H1 (cell line): ENCODE measurements at regions not wholly inside any gene's neighbourhood (a gene's known extent, or its start where the extent isn't known, plus 50 kb on each side); places are given as distances from the start of the nearest gene placed in this dataset.

Experiments
- CTCF ChIA-PET: fragments of 300-600 bp; sonication (Branson Sonifier 250); formaldehyde crosslinking; loops from one replicate; lab custom pipeline; 2021; ENCODE audit not compliant: partially characterized antibody; lab: Charles Lee
- POLR2A ChIA-PET: fragments of 300-600 bp; sonication (Branson Sonifier 250); formaldehyde crosslinking; loops from one replicate; lab custom pipeline; 2021; ENCODE audit warnings: inconsistent platforms; ENCODE audit not compliant: partially characterized antibody; lab: Charles Lee
- DNase-seq, 2 experiments: peaks; one replicate each; pipeline versions ENCODE4 v3.0.0 to v3.0.0-alpha.2; 2010 to 2022; ENCODE audit warnings: low spot score in 2 of 2, low read depth in 1 of 2, mixed read lengths in 1 of 2
- FAIRE-seq: peaks from 2 replicates; lab custom pipeline; 2011; peaks lifted over from hg19 to GRCh38; lab: Jason Lieb, UNC
- H2AFZ ChIP-seq: 2 replicates; pipeline ENCODE4 v1.8.1; 2012; ENCODE audit warnings: low read length, inconsistent platforms
- H2AK5ac ChIP-seq: 2 replicates; pipeline ENCODE4 v1.6.1; 2013; ENCODE audit warnings: low read depth, low read length
- H2BK120ac ChIP-seq: replicated peaks from 2 replicates; pipeline ENCODE3; 2013; ENCODE audit warnings: low read depth, low read length, inconsistent platforms
- H2BK12ac ChIP-seq: 2 replicates; pipeline ENCODE4 v1.6.1; 2013; ENCODE audit warnings: low read depth, low read length
- H2BK15ac ChIP-seq: 2 replicates; pipeline ENCODE4 v1.6.1; 2013; ENCODE audit warnings: low read length
- H2BK20ac ChIP-seq: 2 replicates; pipeline ENCODE4 v1.6.1; 2013; ENCODE audit warnings: low read length
- H2BK5ac ChIP-seq: 2 replicates; pipeline ENCODE4 v1.6.1; 2013; ENCODE audit warnings: low read depth, low read length
- H3K14ac ChIP-seq: 2 replicates; pipeline ENCODE4 v1.6.1; 2013; ENCODE audit warnings: inconsistent platforms; ENCODE audit not compliant: insufficient read length
- H3K18ac ChIP-seq: 2 replicates; pipeline ENCODE4 v1.6.1; 2013; ENCODE audit warnings: low read length; ENCODE audit errors: extremely low read depth
- H3K23ac ChIP-seq: 2 replicates; pipeline ENCODE4 v1.6.1; 2013; ENCODE audit warnings: inconsistent platforms; ENCODE audit not compliant: insufficient read length
- H3K23me2 ChIP-seq: 2 replicates; pipeline ENCODE4 v1.6.1; 2013; ENCODE audit warnings: low read depth, low read length
- H3K27ac ChIP-seq: 2 replicates; pipeline ENCODE4 v1.6.1; 2011; ENCODE audit warnings: low read depth, low read length, inconsistent platforms
- H3K27me3 ChIP-seq, 4 experiments: replicated peaks in 1 of 4; 1 replicate in 1 of 4; 2 replicates in 3 of 4; pipeline versions ENCODE4 v1.6.1 to v1.8.1; 2011 to 2013; ENCODE audit warnings: low read length in 3 of 4, mild to moderate bottlenecking in 3 of 4, inconsistent platforms in 2 of 4, mixed read lengths in 2 of 4, moderate library complexity in 1 of 4; ENCODE audit not compliant: control insufficient read depth in 3 of 4, insufficient read depth in 3 of 4; ENCODE audit errors: extremely low read depth in 1 of 4
- H3K36me3 ChIP-seq, 4 experiments: 2 replicates each; pipeline versions ENCODE4 v1.6.1 to v1.8.1; 2011 to 2013; ENCODE audit warnings: mild to moderate bottlenecking in 4 of 4, low read length in 3 of 4, moderate library complexity in 2 of 4, control low read depth in 1 of 4, inconsistent platforms in 1 of 4; ENCODE audit not compliant: insufficient read depth in 4 of 4, control insufficient read depth in 2 of 4
- H3K4ac ChIP-seq: replicated peaks from 2 replicates; pipeline ENCODE3; 2013; ENCODE audit warnings: low read length, low read depth, mixed read lengths, inconsistent platforms; ENCODE audit not compliant: insufficient read length
- H3K4me1 ChIP-seq, 4 experiments: replicated peaks in 1 of 4; 1 replicate in 1 of 4; 2 replicates in 3 of 4; pipeline versions ENCODE4 v1.6.1 to v1.8.1; 2011 to 2013; ENCODE audit warnings: low read length in 3 of 4, inconsistent platforms in 2 of 4, mixed read lengths in 1 of 4; ENCODE audit not compliant: insufficient read depth in 4 of 4, control insufficient read depth in 3 of 4
- H3K4me2 ChIP-seq, 2 experiments: 2 replicates each; pipeline versions ENCODE4 v1.6.1 to v1.8.1; 2011 to 2013; ENCODE audit warnings: low read depth in 2 of 2, low read length in 2 of 2, control low read depth in 1 of 2, inconsistent platforms in 1 of 2, mild to moderate bottlenecking in 1 of 2; ENCODE audit not compliant: insufficient read depth in 1 of 2
- H3K4me3 ChIP-seq, 4 experiments: fragments of 200-600, 300-600 bp in 1 of 4; sonication (generic), shearing (Covaris generic), sonication (Bioruptor Twin) in 1 of 4; 2 replicates each; pipeline versions ENCODE4 v1.5.1 to v1.8.1; 2011 to 2016; ENCODE audit warnings: low read length in 4 of 4, low read depth in 3 of 4, control low read depth in 2 of 4, inconsistent platforms in 2 of 4, mild to moderate bottlenecking in 2 of 4, mixed read lengths in 1 of 4, moderate library complexity in 1 of 4; ENCODE audit not compliant: insufficient read depth in 2 of 4; ENCODE audit errors: extremely low read depth in 1 of 4
- H3K56ac ChIP-seq: replicated peaks from 2 replicates; pipeline ENCODE3; 2013; ENCODE audit warnings: low read depth, mild to moderate bottlenecking, mixed read lengths, low read length, inconsistent platforms; ENCODE audit not compliant: insufficient read length
- H3K79me1 ChIP-seq: 2 replicates; pipeline ENCODE4 v1.6.1; 2013; ENCODE audit warnings: low read depth, low read length, control low read depth
- H3K79me2 ChIP-seq, 2 experiments: 2 replicates each; pipeline versions ENCODE4 v1.6.1 to v1.8.1; 2012 to 2013; ENCODE audit warnings: low read length in 2 of 2, mild to moderate bottlenecking in 2 of 2, inconsistent platforms in 1 of 2; ENCODE audit not compliant: insufficient read depth in 2 of 2, control insufficient read depth in 1 of 2
- H3K9ac ChIP-seq, 4 experiments: replicated peaks in 1 of 4; 1 replicate in 1 of 4; 2 replicates in 3 of 4; pipeline versions ENCODE4 v1.6.1 to v1.8.1; 2011 to 2013; ENCODE audit warnings: low read depth in 3 of 4, low read length in 3 of 4, control low read depth in 2 of 4, mild to moderate bottlenecking in 2 of 4, moderate library complexity in 2 of 4, inconsistent platforms in 1 of 4; ENCODE audit errors: extremely low read depth in 1 of 4
- H3K9me3 ChIP-seq, 2 experiments: 2 replicates each; pipeline versions ENCODE4 v1.6.1 to v1.8.1; 2012 to 2013; ENCODE audit warnings: mild to moderate bottlenecking in 2 of 2, moderate library complexity in 2 of 2, control low read depth in 1 of 2, inconsistent platforms in 1 of 2, low read depth in 1 of 2, low read length in 1 of 2, mixed read lengths in 1 of 2; ENCODE audit not compliant: insufficient read depth in 2 of 2
- H4K20me1 ChIP-seq, 2 experiments: replicated peaks in 1 of 2; 2 replicates each; pipeline versions ENCODE3 to v1.8.1; 2011 to 2013; ENCODE audit warnings: inconsistent platforms in 2 of 2, low read length in 2 of 2, mild to moderate bottlenecking in 1 of 2; ENCODE audit not compliant: insufficient read depth in 2 of 2, control insufficient read depth in 1 of 2
- H4K5ac ChIP-seq: 2 replicates; pipeline ENCODE4 v1.6.1; 2013; ENCODE audit warnings: low read length, low read depth, mixed read lengths, inconsistent platforms; ENCODE audit not compliant: insufficient read length
- H4K8ac ChIP-seq: 2 replicates; pipeline ENCODE4 v1.8.0; 2013; ENCODE audit warnings: mild to moderate bottlenecking, moderate library complexity, low read length, inconsistent platforms; ENCODE audit not compliant: insufficient read depth; ENCODE audit errors: extremely low read depth
- H4K91ac ChIP-seq: replicated peaks from 2 replicates; pipeline ENCODE3; 2013; ENCODE audit warnings: low read length, mixed read lengths, inconsistent platforms; ENCODE audit not compliant: insufficient read length
- ATF3 ChIP-seq: IDR thresholded peaks from 2 replicates; pipeline ENCODE4 v1.6.1; 2011; ENCODE audit warnings: low read depth, mild to moderate bottlenecking, low read length; ENCODE audit not compliant: insufficient read depth
- PHF8 ChIP-seq: fragments of 200-600 bp; sonication (generic); conservative IDR thresholded peaks from 2 replicates; pipeline ENCODE4 v1.7.1; 2012; ENCODE audit warnings: low read depth, mild to moderate bottlenecking, inconsistent platforms, low read length, moderate library complexity
- RXRA ChIP-seq: IDR thresholded peaks from 2 replicates; pipeline ENCODE4 v1.6.1; 2011; ENCODE audit warnings: low read depth, mild to moderate bottlenecking, low read length, moderate library complexity; ENCODE audit not compliant: insufficient read depth
- WGBS, 2 experiments: shearing (Covaris generic) in 1 of 2; methylation state at CpG; one replicate each; pipeline versions ENCODE4 v1.1.6 to v1.1.7; 2013 to 2015; ENCODE audit warnings: low lambda C conversion rate in 2 of 2, mixed read lengths in 2 of 2, inconsistent platforms in 1 of 2, low coverage in 1 of 2, missing lambda C conversion rate in 1 of 2; ENCODE audit not compliant: insufficient replicate concordance in 2 of 2, insufficient coverage in 1 of 2, insufficient read length in 1 of 2; ENCODE audit errors: extremely low coverage in 1 of 2, missing lambda C conversion rate in 1 of 2; 5-methylcytosine and 5-hydroxymethylcytosine counted together

DNA sequence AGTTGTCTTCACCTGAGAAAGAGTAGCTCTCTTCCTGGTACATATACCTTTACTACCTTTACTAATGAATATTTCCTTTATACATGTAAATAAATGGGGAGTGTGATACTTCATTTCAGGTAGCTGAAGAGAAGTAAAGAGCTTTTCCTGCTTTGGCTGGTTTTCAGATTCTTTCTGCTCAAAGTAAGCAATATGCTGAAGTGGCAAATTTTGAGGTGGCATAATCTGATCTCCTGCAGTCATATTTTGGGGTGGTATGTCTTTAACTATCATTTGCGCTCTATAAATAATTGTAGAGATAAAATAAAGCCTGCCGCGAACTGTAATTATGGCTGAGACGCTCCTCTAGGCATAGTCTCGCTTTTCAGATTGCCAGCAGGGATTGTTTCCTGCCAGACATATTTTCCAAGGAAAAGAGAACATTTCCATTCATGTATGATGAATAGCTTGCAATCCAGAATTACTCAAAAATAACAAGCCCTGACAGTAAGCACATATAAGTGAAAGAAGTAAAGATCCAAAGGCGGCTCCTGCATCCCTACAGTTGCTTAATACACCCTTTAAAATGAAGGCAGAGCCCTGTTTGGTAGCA, 200.7 kb downstream of the C12orf50 start:
- Histone ChIP-seq H3K4me3 (no peak overlapping the region), H3K23me2 (no peaks in the 10 kb centered on the region), H3K4ac (no peak overlapping the region), H3K23ac (no peak overlapping the region), H2BK5ac (no peak overlapping the region), H3K79me2 (no peaks in the 10 kb centered on the region), H2BK20ac (no peak overlapping the region), H3K56ac (no peak overlapping the region), H2AK5ac (no peak overlapping the region), H3K27ac (no peak overlapping the region), H2AFZ (no peak overlapping the region), H2BK12ac (no peak overlapping the region), H4K91ac (no peak overlapping the region), H3K79me1 (no peaks in the 10 kb centered on the region), H3K18ac (no peak overlapping the region), H3K27me3 (no peaks in the 10 kb centered on the region), H3K36me3 (no peaks in the 10 kb centered on the region), H3K4me2 (no peak overlapping the region), H3K9ac (no peak overlapping the region), H3K14ac (no peak overlapping the region), H3K9me3 (no peaks in the 10 kb centered on the region), H4K8ac (no peak overlapping the region), H3K4me1 (no peaks in the 10 kb centered on the region), H2BK15ac (no peak overlapping the region), H4K5ac (no peak overlapping the region), H2BK120ac (no peak overlapping the region), H4K20me1 (no peaks in the 10 kb centered on the region)
- TF ChIP-seq ATF3 (no peak), PHF8 (no peak), RXRA (no peak)
- FAIRE-seq = no peak
- ChIA-PET POLR2A (no interaction called here), CTCF (interaction anchor here (1.2 kb wide), 2 partner anchors 12 to 36 kb away, joined by 3 read pairs; no protein-coding TSS in a partner anchor)
- 94% methylated on average over 6 of the region's 6 CpGs; no CpG with 5 or more reads in 1 of the 2 experiments for WGBS, 2 experiments
- no peak for DNase-seq
